ENCODE measurements at regions not wholly inside any gene's neighbourhood (a gene's known extent, or its start where the extent isn't known, plus 50 kb on each side); places are given as distances from the start of the nearest gene placed in this dataset.

GRCh38 chr5:106940301-106940846 lies 730.4 kb downstream of the EFNA5 start:
- Histone ChIP-seq H3K36me3 (no peaks in the 10 kb centered on the region), H3K4me1 (no peaks in the 10 kb centered on the region), H3K27ac (no peak overlapping the region), H3K27me3 (no peaks in the 10 kb centered on the region), H3K4me3 (no peak overlapping the region), H3K9me3 (no peaks in the 10 kb centered on the region)
- DNase-seq (no peak), ATAC-seq (no peak)
- intact Hi-C loops (cut with DNase I): no loop called here
- no peak for TF ChIP-seq CTCF (IDR thresholded peaks at IDR 0.05)

DNA sequence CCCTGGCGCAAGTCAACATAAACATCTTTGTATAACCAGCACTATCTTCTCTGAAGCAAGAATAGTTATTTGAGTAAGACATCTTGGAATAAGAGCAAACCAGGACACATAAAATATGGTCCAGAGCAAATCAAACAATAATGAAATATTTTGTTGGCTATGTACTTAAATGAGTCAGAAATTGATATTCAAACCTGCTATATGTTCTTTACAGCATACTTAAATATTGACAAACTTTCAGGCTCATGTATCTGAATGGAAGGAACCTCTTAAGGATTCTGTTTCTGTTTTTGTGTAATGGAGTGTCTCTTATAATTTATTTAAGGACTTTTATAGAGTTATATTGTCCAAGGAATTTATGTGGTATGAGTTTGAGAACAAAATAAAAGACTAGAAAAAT lies 747.3 kb downstream of the EFNA5 start:
- Histone ChIP-seq H3K27ac (no peak overlapping the region), H3K27me3 (no peaks in the 10 kb centered on the region), H3K4me1 (no peaks in the 10 kb centered on the region), H3K4me3 (no peak overlapping the region), H3K9me3 (no peaks in the 10 kb centered on the region), H3K36me3 (no peaks in the 10 kb centered on the region)
- intact Hi-C loops (cut with DNase I): no loop called here
- TF ChIP-seq CTCF (IDR thresholded peaks at IDR 0.05): no peak
- DNase-seq (no peak), ATAC-seq (no peak)

- H3K4me3 ChIP-seq: no peak overlapping the region
- no peaks in the 10 kb centered on the region for H3K4me1 ChIP-seq
- intact Hi-C loops (cut with DNase I): no loop called here
- no peak for TF ChIP-seq CTCF (IDR thresholded peaks at IDR 0.05)
- H3K36me3 ChIP-seq: no peaks in the 10 kb centered on the region
- no peaks in the 10 kb centered on the region for H3K9me3 ChIP-seq
- DNase-seq: no peak
- ATAC-seq: no peak
- H3K27me3 ChIP-seq: no peaks in the 10 kb centered on the region
- no peak overlapping the region for H3K27ac ChIP-seq
Observed at GRCh38 chr5:106921567-106921966, 749.2 kb downstream of the EFNA5 start.

DNA sequence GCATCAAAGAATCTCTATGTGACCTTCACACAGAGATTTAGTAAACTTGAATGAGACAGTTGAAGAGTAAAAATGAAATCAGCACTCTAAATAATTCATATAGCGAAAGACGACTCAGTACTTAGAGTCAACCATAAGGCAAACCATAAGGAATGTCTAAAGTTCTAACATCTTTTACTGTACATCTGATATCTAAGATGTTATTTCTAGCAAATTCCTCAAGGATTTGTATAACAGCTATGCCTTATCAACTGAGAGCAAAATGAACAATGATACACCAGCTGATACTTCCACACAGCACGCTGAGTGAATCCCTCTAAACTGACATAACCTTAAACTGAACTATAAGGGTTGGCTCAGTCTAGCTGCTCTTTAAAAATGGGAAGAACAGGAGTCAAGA lies 760.3 kb downstream of the EFNA5 start:
- Histone ChIP-seq H3K36me3 (no peaks in the 10 kb centered on the region), H3K27ac (no peak overlapping the region), H3K9me3 (no peaks in the 10 kb centered on the region), H3K4me1 (no peaks in the 10 kb centered on the region), H3K4me3 (no peak overlapping the region), H3K27me3 (no peaks in the 10 kb centered on the region)
- DNase-seq (no peak), ATAC-seq (no peak)
- intact Hi-C loops (cut with DNase I): no loop called here
- no peak for TF ChIP-seq CTCF (IDR thresholded peaks at IDR 0.05)

GRCh38 chr5:106909716-106910115 lies 761.0 kb downstream of the EFNA5 start:
- H3K4me3 ChIP-seq: no peak overlapping the region
- no peaks in the 10 kb centered on the region for H3K4me1 ChIP-seq
- no peaks in the 10 kb centered on the region for H3K9me3 ChIP-seq
- DNase-seq (no peak), ATAC-seq (no peak)
- intact Hi-C loops (cut with DNase I): no loop called here
- no peak for TF ChIP-seq CTCF (IDR thresholded peaks at IDR 0.05)
- no peak overlapping the region for H3K27ac ChIP-seq
- no peaks in the 10 kb centered on the region for H3K36me3 ChIP-seq
- H3K27me3 ChIP-seq: no peaks in the 10 kb centered on the region

DNA sequence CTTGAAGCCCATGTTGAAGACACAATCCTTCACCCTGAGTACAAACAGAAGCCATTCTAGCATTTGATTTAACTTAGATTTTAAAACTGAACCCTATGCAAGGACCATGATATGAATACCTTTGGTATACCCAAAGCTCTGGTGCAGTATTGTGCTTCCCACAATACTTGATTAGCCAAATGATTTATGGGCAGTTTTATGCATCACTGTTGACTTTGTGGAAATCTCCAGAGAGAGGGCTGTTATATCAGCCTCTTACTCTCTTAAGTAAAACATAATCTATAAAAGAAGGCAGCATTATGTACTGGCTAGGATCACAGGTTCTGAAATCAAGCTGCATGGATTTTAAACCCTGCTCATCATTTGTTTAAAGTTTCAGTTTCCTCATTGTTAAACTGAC lies 762.8 kb downstream of the EFNA5 start:
- Histone ChIP-seq H3K4me1 (no peaks in the 10 kb centered on the region), H3K9me3 (no peaks in the 10 kb centered on the region), H3K27ac (no peak overlapping the region), H3K27me3 (no peaks in the 10 kb centered on the region), H3K4me3 (no peak overlapping the region), H3K36me3 (no peaks in the 10 kb centered on the region)
- no peak for TF ChIP-seq CTCF (IDR thresholded peaks at IDR 0.05)
- DNase-seq: no peak
- no peak for ATAC-seq
- intact Hi-C loops (cut with DNase I): no loop called here
